Panc1 (cell line): ENCODE measurements at regions not wholly inside any gene's neighbourhood (a gene's known extent, or its start where the extent isn't known, plus 50 kb on each side); places are given as distances from the start of the nearest gene placed in this dataset.

Experiments used
- TF ChIP-seq, protein P1 (sequence below), 2 experiments: IDR thresholded peaks; 2 replicates each; pipeline ENCODE4 v1.6.1; 2011 to 2012; ENCODE audit warnings: low read depth in 2 of 2, control low read depth in 1 of 2, low read length in 1 of 2, mild to moderate bottlenecking in 1 of 2, moderate library complexity in 1 of 2; ENCODE audit not compliant: insufficient read depth in 1 of 2
- TF ChIP-seq, protein P2 (sequence below): fragments of 450-650 bp; IDR thresholded peaks from 2 replicates; pipeline ENCODE4 v1.5.1; 2017; ENCODE audit warnings: mild to moderate bottlenecking

DNA sequence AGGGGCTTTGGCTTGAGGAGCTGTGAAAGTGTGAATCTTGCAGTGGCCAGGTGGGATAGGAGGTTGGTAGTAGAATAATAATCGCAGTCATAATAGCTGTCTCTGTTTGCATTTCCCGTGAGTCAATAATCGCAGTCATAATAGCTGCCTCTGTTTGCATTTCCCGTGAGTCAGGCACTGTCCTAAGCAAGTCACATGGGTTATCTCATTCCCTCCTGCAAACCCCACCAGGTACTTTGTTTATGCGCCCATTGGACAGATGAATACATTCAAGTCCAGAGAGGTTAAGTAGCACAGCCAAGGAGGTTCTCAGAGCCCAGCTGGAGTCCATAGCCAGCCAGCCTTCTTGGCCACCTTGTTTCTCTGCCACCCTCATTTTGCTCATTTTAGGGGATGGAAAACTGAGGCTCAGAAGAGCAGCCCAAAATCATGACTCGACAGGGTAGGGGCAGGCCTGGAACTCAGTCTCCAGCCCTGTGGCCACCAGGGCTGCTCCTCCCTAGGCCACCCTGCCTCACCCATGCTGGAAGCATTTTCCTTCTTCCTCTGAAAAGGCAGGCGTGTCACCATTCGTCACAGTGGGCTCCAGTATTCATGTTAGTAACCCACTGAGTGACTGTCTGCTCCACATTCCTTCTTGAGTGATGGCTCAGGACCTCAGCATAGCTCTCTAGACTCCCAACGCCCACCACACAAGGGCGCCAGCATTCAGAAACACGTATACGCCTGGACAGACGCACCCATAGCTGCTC is 206.2 kb downstream of the URI1 start:
- TF ChIP-seq, protein P1, sequence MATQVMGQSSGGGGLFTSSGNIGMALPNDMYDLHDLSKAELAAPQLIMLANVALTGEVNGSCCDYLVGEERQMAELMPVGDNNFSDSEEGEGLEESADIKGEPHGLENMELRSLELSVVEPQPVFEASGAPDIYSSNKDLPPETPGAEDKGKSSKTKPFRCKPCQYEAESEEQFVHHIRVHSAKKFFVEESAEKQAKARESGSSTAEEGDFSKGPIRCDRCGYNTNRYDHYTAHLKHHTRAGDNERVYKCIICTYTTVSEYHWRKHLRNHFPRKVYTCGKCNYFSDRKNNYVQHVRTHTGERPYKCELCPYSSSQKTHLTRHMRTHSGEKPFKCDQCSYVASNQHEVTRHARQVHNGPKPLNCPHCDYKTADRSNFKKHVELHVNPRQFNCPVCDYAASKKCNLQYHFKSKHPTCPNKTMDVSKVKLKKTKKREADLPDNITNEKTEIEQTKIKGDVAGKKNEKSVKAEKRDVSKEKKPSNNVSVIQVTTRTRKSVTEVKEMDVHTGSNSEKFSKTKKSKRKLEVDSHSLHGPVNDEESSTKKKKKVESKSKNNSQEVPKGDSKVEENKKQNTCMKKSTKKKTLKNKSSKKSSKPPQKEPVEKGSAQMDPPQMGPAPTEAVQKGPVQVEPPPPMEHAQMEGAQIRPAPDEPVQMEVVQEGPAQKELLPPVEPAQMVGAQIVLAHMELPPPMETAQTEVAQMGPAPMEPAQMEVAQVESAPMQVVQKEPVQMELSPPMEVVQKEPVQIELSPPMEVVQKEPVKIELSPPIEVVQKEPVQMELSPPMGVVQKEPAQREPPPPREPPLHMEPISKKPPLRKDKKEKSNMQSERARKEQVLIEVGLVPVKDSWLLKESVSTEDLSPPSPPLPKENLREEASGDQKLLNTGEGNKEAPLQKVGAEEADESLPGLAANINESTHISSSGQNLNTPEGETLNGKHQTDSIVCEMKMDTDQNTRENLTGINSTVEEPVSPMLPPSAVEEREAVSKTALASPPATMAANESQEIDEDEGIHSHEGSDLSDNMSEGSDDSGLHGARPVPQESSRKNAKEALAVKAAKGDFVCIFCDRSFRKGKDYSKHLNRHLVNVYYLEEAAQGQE (IDR thresholded peaks at IDR 0.05; ENCODE audit: insufficient read depth in 1 of 2, low read depth in 2 of 2, low read length in 1 of 2), result no peak
- TF ChIP-seq, protein P2, sequence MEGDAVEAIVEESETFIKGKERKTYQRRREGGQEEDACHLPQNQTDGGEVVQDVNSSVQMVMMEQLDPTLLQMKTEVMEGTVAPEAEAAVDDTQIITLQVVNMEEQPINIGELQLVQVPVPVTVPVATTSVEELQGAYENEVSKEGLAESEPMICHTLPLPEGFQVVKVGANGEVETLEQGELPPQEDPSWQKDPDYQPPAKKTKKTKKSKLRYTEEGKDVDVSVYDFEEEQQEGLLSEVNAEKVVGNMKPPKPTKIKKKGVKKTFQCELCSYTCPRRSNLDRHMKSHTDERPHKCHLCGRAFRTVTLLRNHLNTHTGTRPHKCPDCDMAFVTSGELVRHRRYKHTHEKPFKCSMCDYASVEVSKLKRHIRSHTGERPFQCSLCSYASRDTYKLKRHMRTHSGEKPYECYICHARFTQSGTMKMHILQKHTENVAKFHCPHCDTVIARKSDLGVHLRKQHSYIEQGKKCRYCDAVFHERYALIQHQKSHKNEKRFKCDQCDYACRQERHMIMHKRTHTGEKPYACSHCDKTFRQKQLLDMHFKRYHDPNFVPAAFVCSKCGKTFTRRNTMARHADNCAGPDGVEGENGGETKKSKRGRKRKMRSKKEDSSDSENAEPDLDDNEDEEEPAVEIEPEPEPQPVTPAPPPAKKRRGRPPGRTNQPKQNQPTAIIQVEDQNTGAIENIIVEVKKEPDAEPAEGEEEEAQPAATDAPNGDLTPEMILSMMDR, result no peak
